Sigmoid colon (tissue), 4 donors: ENCODE measurements at regions not wholly inside any gene's neighbourhood (a gene's known extent, or its start where the extent isn't known, plus 50 kb on each side); places are given as distances from the start of the nearest gene placed in this dataset.

Source experiments
- POLR2A ChIP-seq, 2 donors: fragments of 450-650 bp; IDR thresholded peaks; one replicate each; pipeline ENCODE4 v1.6.1; 2016; ENCODE audit warnings: antibody characterized with exemption in 2 of 2, mild to moderate bottlenecking in 2 of 2, moderate library complexity in 2 of 2
- POLR2AphosphoS5 ChIP-seq, 4 donors: sonication (generic); formaldehyde crosslinking; IDR thresholded peaks; one replicate each; pipeline ENCODE4 v1.6.1; 2017; ENCODE audit warnings: antibody characterized with exemption in 4 of 4
- TF ChIP-seq, protein P1 (sequence below), 4 experiments: fragments of 450-650 bp in 3 of 4; fragments of 200-600 bp in 1 of 4; IDR thresholded peaks; one replicate each; pipeline ENCODE4 v1.5.1; 2016 to 2019; ENCODE audit warnings: antibody characterized with exemption in 4 of 4, mild to moderate bottlenecking in 3 of 4, moderate library complexity in 2 of 4

DNA sequence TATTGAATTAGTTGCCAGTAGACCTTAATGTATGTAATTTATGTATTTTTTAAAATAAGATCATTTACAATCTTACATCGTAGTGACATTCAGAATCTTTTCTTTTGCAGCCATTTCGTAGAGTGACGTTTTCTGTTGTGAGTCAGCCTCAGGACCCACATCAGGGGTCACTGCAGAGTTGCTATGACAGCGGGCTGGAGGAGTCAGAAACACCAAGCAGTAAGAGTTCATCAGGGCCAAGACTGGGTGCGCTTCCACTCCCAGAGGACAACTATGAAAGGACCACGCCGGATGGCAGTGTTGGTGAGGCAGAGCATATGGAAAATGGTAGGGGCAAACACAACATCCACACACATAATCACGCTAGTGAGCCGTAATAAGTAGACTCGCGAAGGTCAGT is 199.9 kb downstream of the PCDH7 start:
- TF ChIP-seq, protein P1, sequence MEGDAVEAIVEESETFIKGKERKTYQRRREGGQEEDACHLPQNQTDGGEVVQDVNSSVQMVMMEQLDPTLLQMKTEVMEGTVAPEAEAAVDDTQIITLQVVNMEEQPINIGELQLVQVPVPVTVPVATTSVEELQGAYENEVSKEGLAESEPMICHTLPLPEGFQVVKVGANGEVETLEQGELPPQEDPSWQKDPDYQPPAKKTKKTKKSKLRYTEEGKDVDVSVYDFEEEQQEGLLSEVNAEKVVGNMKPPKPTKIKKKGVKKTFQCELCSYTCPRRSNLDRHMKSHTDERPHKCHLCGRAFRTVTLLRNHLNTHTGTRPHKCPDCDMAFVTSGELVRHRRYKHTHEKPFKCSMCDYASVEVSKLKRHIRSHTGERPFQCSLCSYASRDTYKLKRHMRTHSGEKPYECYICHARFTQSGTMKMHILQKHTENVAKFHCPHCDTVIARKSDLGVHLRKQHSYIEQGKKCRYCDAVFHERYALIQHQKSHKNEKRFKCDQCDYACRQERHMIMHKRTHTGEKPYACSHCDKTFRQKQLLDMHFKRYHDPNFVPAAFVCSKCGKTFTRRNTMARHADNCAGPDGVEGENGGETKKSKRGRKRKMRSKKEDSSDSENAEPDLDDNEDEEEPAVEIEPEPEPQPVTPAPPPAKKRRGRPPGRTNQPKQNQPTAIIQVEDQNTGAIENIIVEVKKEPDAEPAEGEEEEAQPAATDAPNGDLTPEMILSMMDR (IDR thresholded peaks at IDR 0.05) = no peak
- TF ChIP-seq POLR2AphosphoS5 (IDR thresholded peaks at IDR 0.05) (no peak), POLR2A (IDR thresholded peaks at IDR 0.05) (no peak)
